ENCODE measurements at regions not wholly inside any gene's neighbourhood (a gene's known extent, or its start where the extent isn't known, plus 50 kb on each side); places are given as distances from the start of the nearest gene placed in this dataset.
"Not testable (repeated sequence)": the region's sequence is repeated elsewhere in the genome, so short reads cannot be mapped to it uniquely, and the experiment has no call there.

DNA sequence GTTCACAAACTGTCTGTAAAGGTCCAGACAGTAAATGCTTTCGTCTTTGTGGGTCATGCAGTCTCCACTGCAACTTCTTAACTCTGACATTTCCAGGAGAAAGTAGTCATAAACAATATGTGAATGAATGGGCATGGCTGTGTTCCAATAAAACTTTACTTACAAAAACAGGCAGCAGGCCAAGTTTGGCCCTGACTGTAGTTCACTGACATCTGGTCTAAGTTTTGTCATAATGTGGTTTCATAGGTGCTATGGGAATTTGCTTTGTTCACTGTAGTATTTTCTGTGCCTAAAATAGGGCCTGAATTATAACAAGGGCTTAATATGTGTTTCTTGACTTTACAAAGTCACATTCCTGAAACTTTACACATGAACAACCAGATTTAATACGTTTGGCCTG lies 186.0 kb upstream of the KBTBD8 start:
- DNase-seq (ENCODE audit: low read depth): no peak

DNA sequence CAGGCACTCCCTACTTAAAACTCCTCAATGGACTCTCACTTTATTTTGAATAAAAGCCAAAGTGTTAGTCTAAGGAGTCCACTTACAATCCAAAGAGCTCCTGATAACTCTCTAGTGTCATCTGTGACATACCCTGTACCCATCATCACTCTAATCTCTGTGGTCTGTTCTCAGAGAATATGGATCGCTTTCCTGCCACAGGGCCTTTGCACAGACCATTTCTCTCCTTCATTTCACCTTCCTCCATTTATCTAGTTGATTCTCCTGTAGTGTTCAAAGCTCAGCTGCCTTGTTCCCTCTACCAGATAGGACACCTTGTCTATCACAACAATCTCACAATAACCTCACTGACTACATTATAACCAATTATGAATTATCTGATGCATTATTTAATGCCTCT lies 185.4 kb upstream of the KBTBD8 start:
- no peak for DNase-seq (ENCODE audit: low read depth)

DNA sequence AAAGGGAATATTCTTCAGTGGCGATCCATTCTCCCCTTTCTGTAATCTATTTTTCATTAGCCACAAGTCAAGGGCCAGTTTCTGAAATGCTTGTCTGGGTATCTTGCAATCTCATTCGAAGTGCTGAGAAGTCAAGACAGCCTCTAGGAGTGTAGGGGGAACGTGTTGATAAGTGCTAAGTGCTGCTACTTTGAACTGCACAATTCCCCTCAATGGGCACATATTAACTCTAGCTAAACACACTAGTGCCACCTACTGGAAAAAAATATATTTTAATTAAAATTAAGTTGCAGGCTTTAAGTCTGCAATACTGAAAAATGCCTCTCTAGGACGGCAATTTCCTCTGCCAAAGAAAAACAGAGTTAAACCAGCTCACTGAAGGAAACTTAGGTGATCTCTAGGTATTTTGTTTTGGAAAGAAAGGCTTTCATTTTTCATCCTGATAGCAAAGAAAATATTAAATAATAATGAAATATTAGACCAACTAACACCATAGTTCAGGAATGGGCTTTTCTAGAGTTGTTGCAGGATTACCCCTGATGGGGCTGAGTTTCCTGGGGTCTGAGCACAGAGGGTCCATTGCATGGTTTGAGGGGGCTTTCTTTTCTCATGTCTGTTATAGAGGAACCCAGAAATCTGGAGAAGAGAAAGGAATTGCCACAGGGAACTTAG lies 181.9 kb upstream of the KBTBD8 start:
- no peak for DNase-seq (ENCODE audit: low read depth)

DNA sequence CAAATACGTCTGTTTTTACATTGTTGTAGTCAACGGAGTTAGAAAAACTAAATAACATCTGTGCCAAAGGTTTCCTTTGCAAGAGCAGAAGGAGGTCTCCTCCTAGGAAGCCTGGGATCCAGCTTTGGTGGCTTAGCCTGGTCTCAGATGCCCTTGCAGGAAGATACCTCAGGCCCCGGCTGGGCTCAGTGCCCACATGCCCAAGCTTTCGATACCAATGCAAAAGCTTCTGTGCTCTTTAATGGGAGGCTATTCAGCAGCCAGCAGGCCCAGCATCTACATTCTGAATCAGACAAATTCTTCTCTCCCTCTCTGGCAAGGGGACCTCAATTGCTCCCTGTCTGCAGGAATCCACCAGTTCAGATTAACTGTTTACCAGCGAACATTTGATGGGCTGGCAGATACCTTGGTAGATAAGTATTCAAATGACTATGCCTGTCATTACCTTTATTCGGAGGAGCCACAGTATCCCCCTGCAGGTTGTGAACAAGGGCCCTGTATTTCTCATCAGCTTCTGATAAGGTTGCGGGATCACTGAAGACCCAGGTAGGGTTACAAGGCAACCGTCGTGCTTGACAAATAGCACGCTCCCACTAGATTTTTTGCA lies 180.1 kb upstream of the KBTBD8 start:
- DNase-seq (ENCODE audit: low read depth): no peak

DNA sequence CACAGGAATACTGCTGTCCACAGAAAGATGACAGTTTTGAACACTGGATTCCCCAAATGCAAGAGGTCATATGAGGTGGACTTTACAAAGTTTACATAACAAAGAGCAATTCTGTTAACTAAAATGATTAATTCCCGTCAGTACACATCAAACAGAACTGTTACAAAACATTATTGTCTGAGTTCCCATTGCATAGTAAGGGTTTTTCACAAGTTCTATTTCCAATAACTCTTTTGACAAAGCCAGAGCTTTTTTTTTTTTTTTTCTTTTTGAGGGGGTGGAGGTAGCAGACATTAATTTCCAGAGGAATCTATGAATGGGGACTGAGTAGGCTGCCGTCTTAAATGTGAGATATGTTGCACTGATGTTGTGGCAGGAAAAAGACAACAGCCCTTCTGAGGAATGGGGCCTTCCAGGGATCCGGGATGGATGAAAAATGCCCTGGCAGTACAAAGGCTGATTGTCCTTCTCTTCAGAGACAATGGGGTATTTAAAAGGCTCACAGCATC lies 178.1 kb upstream of the KBTBD8 start:
- DNase-seq (ENCODE audit: low read depth): no peak

DNA sequence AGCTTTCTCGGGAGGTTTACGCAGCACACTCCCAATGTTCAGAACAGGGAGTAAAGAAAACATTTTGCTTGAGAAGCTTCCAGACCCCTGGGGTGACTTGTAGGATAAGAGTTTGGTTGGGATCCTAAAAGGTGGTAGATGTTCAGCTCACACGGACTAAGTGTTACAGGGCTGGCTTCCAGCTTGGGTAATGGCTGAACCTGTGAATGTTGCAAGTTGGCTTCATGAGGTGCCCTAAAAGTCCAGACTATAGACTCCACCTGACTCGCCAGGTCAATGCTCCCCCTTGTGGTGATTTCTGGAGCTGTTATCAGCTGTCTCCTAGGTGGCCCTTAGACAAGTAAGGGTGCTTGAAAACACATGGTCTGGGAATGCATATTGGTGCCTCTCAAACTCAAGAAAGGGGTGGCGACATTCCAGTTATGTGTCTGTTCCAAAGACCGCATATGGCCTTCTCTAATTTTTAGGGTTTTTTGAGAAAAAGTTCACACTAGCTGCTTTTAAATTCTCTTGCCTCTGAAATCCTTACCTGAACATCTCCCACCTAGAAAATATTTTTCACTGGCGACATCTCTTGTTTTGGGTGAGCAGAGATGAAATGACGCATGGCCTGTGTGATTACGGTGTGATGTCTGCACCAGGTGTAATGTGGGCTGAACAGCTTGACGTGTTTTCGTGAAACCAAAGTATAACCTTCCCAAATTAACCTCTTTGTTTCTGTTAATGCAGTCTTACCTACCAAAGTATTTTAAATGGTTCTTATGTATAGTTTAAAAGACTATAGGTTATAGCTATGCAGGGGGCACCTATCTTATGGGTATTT lies 175.7 kb upstream of the KBTBD8 start:
- peak; percentile 44 for DNase-seq (ENCODE audit: low read depth)

DNA sequence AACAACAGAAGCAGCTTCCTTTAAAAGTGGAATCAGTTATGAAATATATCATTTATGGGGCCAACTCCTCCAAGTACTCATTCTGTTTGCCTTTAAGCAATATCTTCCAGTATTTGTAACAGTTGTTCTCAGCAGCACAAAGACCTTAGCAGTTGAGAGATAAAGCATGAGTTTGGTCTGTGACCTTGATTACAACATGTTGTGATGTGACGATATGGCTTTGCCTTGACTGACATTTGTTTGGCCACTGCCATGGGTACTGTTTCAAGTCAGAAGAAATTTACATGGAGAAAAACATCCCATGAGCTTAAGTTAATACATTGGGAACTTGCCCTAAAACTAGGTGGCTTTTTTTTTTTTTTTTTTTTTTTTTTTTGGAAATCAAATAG lies 175.1 kb upstream of the KBTBD8 start:
- no peak for DNase-seq (ENCODE audit: low read depth)

DNA sequence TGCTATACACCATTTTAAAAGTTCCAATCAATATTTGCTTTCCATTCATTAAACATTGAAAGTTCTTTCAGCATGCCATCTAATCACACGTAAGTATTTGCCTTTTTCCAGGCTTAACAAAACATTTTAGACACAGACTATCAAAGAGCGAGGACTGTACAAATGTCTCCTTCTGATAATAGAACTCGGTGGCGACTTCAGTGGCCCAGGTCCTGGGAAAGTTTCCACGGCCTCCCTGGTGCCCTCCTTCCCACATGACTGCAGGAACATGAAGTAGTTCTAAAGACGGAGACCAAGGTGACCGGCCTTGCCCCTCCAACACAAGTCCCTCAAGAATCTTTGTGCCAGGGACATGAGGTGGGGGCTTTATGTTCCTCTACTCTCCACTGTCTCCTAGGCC lies 174.6 kb upstream of the KBTBD8 start:
- no peak for DNase-seq (ENCODE audit: low read depth)

DNA sequence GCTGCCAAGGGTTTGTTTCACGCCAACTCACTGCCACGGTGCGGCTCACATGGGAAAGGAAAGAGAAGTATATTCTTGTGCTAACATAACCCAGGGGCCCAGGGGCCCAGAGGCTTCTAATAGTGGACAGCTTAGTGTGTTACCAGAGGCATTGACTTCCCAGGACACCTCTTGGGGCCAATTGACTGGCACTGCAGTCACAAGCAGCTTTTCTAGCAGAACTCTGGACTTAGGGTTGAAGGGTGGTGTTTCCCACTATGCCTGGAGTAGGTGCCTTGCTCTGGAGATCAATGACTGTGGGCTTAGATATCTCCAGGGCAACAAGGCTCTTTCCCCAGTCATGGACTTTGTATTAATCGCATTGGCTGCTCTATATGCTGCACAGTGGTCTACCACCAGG lies 172.7 kb upstream of the KBTBD8 start:
- no peak for DNase-seq (ENCODE audit: low read depth)

DNA sequence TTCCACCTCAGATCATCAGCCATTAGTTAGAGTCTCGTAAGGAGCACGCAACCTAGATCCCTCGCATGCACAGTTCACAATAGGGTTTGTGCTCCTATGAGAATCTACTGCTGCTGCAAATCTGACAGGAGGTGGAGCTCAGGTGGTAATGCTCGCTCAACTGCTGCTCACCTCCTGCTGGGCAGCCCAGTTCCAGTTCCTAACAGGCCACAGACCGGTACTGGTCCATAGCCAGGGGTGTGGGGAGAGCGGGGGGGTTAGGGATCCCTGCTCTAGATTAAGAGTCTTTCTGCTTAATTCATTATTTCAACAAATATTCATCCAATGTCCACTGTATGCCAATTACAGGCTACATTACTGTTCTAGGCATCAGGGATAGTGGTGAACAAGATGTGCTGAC lies 170.4 kb upstream of the KBTBD8 start:
- no peak for DNase-seq (ENCODE audit: low read depth)

DNA sequence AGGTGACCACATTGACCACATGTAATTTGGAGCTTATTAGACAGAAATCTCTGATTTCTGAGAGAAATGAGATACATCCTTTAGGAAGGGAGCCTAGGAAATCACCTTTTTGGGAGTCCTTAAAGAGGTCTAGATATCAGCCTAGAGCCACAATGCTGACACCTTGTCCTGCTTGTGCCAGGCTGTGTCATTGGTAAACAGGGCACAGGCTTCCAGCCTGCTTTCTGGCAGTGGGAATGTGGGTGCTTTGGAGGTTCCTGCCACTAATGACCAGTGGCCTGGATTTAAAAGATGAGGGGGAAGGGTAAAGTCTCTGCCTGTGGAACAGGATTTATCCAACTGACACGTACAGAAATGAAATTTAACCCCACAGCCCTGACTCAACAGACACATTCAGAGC lies 169.8 kb upstream of the KBTBD8 start:
- no peak for DNase-seq (ENCODE audit: low read depth)

DNA sequence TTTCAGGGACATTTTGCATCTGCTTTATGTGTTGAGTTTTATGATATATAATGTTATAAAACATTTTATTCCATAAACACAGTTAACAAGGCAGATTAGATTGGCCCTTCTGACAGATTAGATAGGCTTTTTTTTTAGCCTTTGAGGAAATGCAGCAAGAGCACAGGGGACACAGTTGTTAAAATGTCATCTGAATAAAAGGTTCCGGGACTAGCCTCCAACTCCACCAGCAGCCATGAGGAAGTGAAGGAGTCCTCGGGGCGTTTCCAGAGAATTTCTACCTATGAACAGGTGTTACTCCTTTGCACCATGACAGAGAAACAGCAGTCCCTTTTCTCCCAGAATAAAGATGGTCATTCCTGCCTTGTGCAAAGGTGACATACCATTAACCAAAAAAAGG lies 167.8 kb upstream of the KBTBD8 start:
- no peak for DNase-seq (ENCODE audit: low read depth)

DNA sequence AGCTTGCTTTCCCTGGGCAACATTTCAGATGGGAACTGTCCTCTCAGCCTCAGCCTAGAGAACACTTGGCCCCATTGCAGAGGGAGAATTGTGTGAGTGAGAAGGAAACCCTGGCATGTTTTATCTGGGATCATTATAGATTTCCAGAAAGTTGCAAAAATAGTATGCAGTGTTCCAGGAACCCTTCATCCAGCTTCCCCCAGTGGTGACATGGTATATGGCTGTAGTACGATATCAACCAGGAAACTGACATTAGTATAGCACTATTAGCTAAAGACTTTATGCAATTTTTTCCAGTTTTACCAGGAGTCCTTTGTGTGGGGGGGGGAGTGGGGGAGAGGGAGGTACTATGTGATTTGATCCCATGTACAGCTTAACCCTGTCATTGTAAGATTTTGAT lies 166.2 kb upstream of the KBTBD8 start:
- DNase-seq (ENCODE audit: low read depth): no peak

DNA sequence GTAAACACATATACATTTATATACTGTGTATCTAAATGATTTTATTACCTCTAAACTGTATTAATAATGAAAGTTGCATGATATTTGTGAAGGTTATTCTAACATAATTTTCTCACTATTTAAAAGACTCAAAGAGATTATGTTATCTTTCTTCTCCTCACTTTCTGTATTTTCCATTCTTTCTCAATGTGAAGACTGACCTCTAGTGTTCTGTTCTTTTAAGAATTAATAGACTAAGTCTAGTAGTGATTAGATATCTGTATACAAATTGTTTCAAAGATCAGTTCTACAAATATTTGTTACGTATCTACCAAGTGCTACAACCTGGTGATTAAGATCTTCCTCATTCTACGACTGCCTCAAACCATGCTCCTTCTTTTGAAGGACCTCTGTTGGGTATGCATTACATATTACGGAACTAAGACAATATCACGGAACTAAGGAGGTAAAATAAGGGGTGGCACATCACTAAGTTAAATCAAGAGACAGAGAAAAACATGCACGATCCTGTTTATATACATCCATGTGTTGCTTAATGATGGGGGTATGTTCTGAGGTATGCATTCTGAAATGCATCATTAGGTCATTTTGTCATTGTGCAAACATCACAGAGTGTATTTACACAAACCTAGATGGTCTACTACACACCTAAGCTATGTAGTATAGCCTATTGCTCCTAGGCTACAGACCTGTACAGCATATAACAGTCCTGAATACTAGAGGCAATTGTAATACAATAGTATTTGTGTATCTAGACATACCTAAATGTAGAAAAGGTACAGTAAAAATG lies 161.5 kb upstream of the KBTBD8 start:
- no peak for DNase-seq (ENCODE audit: low read depth)

DNA sequence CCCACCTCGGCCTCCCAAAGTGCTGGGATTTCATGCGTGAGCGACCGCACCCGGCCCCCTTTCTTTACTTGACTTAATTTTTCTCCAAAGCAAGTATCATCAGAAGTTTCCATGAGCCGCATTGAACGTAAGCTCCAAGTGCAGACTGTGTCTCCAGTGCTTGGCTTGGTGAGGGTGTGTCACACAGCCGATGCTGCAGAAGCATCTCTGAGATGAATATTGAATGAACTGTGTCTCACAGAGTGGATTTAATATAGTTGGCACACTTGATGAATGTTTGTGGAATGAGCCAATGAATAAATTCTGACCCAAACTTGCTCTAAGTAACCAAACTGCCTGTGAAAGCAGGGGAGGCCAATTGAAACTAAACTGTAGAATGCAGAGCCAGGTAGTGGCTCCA lies 159.4 kb upstream of the KBTBD8 start:
- DNase-seq (ENCODE audit: low read depth): no peak

DNA sequence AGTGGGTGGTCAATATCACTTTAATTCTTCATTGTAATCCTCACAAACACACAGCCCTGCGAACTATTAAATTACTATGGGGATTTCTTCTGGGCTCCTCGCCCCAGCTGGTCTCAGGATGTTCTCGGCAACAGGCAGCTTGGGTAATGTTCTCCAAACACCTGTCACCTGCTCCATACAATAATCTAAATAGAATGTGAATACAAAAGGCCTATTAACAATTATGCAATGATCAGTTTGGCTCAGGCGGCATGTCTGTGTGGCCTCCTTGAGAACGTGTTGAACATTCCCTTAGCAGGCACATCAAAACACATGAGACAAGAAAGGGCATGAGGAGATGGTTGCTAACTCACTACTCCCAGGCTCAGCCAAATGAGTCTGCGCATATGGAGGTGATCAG lies 158.6 kb upstream of the KBTBD8 start:
- no peak for DNase-seq (ENCODE audit: low read depth)

DNA sequence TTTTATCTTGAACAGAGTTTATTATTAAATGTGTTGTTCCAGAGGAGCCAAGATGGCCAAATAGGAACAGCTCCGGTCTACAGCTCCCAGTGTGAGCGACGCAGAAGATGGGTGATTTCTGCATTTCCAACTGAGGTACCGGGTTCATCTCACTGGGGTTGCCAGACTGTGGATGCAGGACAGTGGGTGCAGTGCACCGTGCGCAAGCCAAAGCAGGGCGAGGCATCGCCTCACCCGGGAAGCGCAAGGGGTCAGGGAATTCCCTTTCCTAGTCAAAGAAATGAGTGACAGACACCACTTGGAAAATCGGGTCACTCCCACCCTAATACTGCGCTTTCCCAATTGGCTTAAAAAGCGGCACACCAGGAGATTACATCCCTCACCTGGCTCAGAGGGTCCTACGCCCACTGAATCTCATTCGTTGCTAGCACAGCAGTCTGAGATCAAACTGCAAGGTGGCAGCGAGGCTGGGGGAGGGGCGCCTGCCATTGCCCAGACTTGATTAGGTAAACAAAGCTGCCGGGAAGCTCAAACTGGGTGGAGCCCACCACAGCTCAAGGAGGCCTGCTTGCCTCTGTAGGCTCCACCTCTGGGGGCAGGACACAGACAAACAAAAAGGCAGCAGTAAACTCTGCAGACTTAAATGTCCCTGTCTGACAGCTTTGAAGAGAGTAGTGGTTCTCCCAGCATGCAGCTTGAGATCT lies 155.2 kb upstream of the KBTBD8 start:
- DNase-seq (ENCODE audit: low read depth): not testable (repeated sequence)

DNA sequence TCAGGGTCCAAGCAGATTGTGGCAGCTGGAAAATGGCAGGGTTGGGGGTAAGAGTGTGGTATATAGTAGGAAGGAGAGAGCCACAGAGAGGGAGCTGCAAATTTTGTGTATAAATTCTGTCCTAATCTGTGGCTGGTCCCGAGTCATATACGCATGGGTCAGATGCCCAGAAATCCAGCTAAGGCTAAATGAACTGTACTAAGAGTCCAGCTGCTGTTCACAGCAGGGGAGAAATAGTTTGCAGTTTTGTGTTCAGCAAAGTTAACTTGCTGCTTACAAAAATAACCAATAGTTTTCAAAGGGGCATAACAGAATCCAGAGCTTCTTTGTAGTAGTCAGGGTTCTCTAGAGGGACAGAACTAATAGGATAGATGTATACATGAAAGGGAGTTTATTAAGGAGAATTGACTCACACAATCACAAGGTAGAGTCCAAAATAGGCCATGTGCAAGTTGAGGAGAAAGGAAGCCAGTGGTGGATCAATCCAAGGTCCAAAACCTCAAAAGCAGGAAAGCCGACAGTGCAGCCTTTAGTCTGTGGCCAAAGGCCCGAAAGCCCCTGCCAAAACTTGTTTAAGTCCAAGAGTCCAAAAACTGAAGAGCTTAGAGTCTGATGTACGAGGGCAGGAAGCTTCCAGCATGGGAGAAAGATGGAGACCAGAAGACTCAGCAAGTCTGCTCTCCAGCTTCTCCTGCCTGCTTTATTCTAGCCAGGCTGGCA lies 146.1 kb upstream of the KBTBD8 start:
- no peak for DNase-seq (ENCODE audit: low read depth)

DNA sequence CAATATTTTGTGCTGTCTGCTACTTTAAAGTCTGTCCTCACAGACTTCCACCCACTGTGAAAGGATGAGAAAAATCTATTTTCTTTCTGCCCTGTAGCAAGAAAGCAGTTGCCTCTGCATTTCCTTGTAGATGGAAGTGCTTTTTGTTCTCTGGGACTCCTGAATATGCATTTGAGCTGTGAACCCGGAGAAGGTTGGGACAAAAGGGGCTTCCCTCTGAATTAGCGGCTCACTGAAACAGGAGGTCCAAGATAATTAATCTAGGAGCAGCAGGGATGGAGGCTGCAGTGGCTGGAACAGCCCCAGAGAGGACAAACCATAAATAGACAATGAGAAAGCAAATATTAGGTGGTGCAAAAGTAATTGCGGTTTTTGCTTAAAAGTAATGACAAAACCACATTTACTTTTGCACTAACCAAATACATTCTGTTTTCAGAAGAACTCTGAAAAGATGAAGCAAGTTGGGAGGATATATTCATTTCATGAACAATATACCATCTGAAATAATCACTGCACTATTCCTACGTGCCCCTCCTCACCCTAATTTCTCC lies 143.4 kb upstream of the KBTBD8 start:
- no peak for DNase-seq (ENCODE audit: low read depth)

DNA sequence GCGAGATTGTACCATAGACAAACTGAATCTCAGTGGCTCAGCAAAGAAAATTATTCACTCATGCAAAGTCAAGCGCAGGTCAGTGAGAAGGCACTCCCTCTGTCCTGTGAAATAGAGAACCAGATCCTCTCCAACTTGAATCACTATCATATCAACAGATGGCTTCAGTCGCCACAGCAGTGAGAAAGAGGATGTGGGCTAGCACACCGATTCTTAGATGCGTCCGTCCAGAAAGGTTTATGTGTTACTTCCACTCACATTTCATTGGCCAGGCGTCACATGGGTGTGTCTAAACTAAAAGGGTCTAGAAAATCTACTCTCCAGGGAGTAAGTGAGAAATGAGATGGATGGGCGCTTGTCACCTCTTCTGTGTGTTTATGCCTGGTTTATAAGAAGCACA lies 141.6 kb upstream of the KBTBD8 start:
- no peak for DNase-seq (ENCODE audit: low read depth)
